GM12878 (cell line): ENCODE measurements at regions not wholly inside any gene's neighbourhood (a gene's known extent, or its start where the extent isn't known, plus 50 kb on each side); places are given as distances from the start of the nearest gene placed in this dataset.

Experiments used
- ATAC-seq: fragments of 200-7000 bp; cut with Tn5 transposase; 3 replicates; pipeline ENCODE4 v1.9.1; 2020; ENCODE audit warnings: mild to moderate bottlenecking, moderate library complexity
- BruUV-seq: library from RNA; stranded (reverse); fragments of 400-500 nt; replicated peaks from 2 replicates; lab custom pipeline; 2021; lab: Mats Ljungman, UMichigan
- CTCF ChIA-PET: fragments of 300-600 bp; sonication (Branson Sonifier 250); formaldehyde crosslinking; extraction: SDS; loops from one replicate; lab custom pipeline; 2021; ENCODE audit warnings: inconsistent platforms; lab: Yijun Ruan, JAX
- POLR2A ChIA-PET: fragments of 350-600 bp; formaldehyde crosslinking; extraction: SDS; loops from one replicate; lab custom pipeline; 2021; ENCODE audit warnings: inconsistent platforms; lab: Charles Lee
- RAD21 ChIA-PET: fragments of 300-600 bp; sonication (Branson Sonifier 250); formaldehyde crosslinking; loops from one replicate; lab custom pipeline; 2023; ENCODE audit warnings: antibody characterized with exemption; ENCODE audit not compliant: unreplicated experiment; lab: Charles Lee
- SMC1A ChIA-PET: fragments of 300-600 bp; sonication (Branson Sonifier 250); formaldehyde crosslinking; loops from one replicate; lab custom pipeline; 2023; ENCODE audit not compliant: unreplicated experiment, uncharacterized antibody; lab: Charles Lee
- DNase-seq: peaks from one replicate; pipeline ENCODE4 v3.0.0-alpha.2; 2011; ENCODE audit warnings: low read depth, low spot score
- FAIRE-seq: peaks from 3 replicates; lab custom pipeline; 2011; peaks lifted over from hg19 to GRCh38; lab: Jason Lieb, UNC
- H2AFZ ChIP-seq: 2 replicates; pipeline ENCODE4 v1.6.0; 2011; ENCODE audit warnings: low read depth, low read length, control low read depth; ENCODE audit not compliant: control insufficient read depth
- H3K27ac ChIP-seq: 2 replicates; pipeline ENCODE4 v1.5.1; 2011; ENCODE audit warnings: control low read depth; ENCODE audit not compliant: control insufficient read depth, insufficient read depth
- H3K27me3 ChIP-seq, 2 experiments: replicated peaks in 1 of 2; 2 replicates each; pipeline versions ENCODE4 v1.6.0 to v1.6.1; 2011; ENCODE audit warnings: low read length in 1 of 2; ENCODE audit not compliant: control insufficient read depth in 2 of 2, insufficient read depth in 2 of 2
- H3K36me3 ChIP-seq, 2 experiments: 2 replicates each; pipeline ENCODE4 v1.5.1; 2011; ENCODE audit warnings: low read length in 1 of 2; ENCODE audit not compliant: control insufficient read depth in 2 of 2, insufficient read depth in 2 of 2
- H3K4me1 ChIP-seq: 2 replicates; pipeline ENCODE4 v1.6.1; 2011; ENCODE audit warnings: mild to moderate bottlenecking, low read length, moderate library complexity, mixed read lengths; ENCODE audit not compliant: control insufficient read depth, insufficient read depth
- H3K4me2 ChIP-seq: 2 replicates; pipeline ENCODE4 v1.6.0; 2011; ENCODE audit warnings: control low read depth; ENCODE audit not compliant: control insufficient read depth, insufficient read depth
- H3K4me3 ChIP-seq: fragments of 200-600 bp; sonication (generic); 2 replicates; pipeline ENCODE4 v1.5.1; 2016
- H3K79me2 ChIP-seq: 2 replicates; pipeline ENCODE4 v1.6.0; 2011; ENCODE audit warnings: low read length; ENCODE audit not compliant: control insufficient read depth, insufficient read depth
- H3K9ac ChIP-seq: 2 replicates; pipeline ENCODE4 v1.8.0; 2011; ENCODE audit warnings: low read length, control low read depth, mixed read lengths; ENCODE audit not compliant: control insufficient read depth, insufficient read depth
- H3K9me3 ChIP-seq: replicated peaks from 3 replicates; pipeline ENCODE4 v1.5.1; 2011; ENCODE audit warnings: mild to moderate bottlenecking, low read length; ENCODE audit not compliant: control insufficient read depth, insufficient read depth
- H4K20me1 ChIP-seq: 2 replicates; pipeline ENCODE4 v1.6.0; 2011; ENCODE audit not compliant: control insufficient read depth, insufficient read depth
- BHLHE40 ChIP-seq, 2 experiments: fragments of 450-650 bp in 1 of 2; IDR thresholded peaks; 2 replicates each; pipeline ENCODE4 v1.6.1; 2011 to 2017; ENCODE audit warnings: low read depth in 2 of 2, borderline replicate concordance in 1 of 2, improper control_type of control experiment in 1 of 2, low read length in 1 of 2, mild to moderate bottlenecking in 1 of 2
- NFYA ChIP-seq: IDR thresholded peaks from 2 replicates; pipeline ENCODE4 v1.6.1; 2011; ENCODE audit warnings: low read depth, mild to moderate bottlenecking, low read length, improper control_type of control experiment, borderline replicate concordance
- PML ChIP-seq: IDR thresholded peaks from 2 replicates; pipeline ENCODE4 v1.6.1; 2012; ENCODE audit warnings: low read length, inconsistent platforms
- RBBP5 ChIP-seq: fragments of 200-600 bp; sonication (generic); conservative IDR thresholded peaks from 2 replicates; pipeline ENCODE4 v1.6.1; 2016
- RCOR1 ChIP-seq: conservative IDR thresholded peaks from 2 replicates; pipeline ENCODE4 v1.6.1; 2012; ENCODE audit warnings: low read depth, low read length, improper control_type of control experiment
- SREBF1 ChIP-seq: IDR thresholded peaks from 2 replicates; pipeline ENCODE4 v1.6.1; 2012; ENCODE audit warnings: mild to moderate bottlenecking, low read length
- WRNIP1 ChIP-seq: IDR thresholded peaks from 2 replicates; pipeline ENCODE4 v1.6.1; 2011; ENCODE audit warnings: low read depth, low read length, improper control_type of control experiment, borderline replicate concordance
- ZBED1 ChIP-seq: IDR thresholded peaks from 2 replicates; pipeline ENCODE4 v1.6.1; 2016; ENCODE audit warnings: borderline replicate concordance
- WGBS: methylation state at CpG from one replicate; pipeline ENCODE4 v1.1.6; 2016; ENCODE audit warnings: low lambda C conversion rate; ENCODE audit not compliant: insufficient replicate concordance, insufficient coverage; ENCODE audit errors: missing lambda C conversion rate; 5-methylcytosine and 5-hydroxymethylcytosine counted together
- in situ Hi-C: fragments of 300-500 bp; cut with MboI; formaldehyde crosslinking; loops from 9 replicates; pipeline ENCODE4 v1.14.3; 2018; ENCODE audit warnings: mixed read lengths
- intact Hi-C: fragments of 100-400 bp; cut with micrococcal nuclease; formaldehyde crosslinking; loops from one replicate; pipeline ENCODE4 v1.14.2; 2022; ENCODE audit not compliant: unreplicated experiment
- TF ChIP-seq, protein P1 (sequence below): fragments of 450-650 bp; formaldehyde crosslinking; IDR thresholded peaks from 2 replicates; pipeline ENCODE4 v1.5.0; 2022; ENCODE audit warnings: mild to moderate bottlenecking, missing genetic modification characterization
- TF ChIP-seq, protein P2 (sequence below), 3 experiments: IDR thresholded peaks in 2 of 3; conservative IDR thresholded peaks in 1 of 3; 2 replicates each; pipeline ENCODE4 v1.5.1; 2011; ENCODE audit warnings: low read depth in 3 of 3, low read length in 3 of 3, mild to moderate bottlenecking in 3 of 3, control low read depth in 2 of 3, moderate library complexity in 2 of 3, inconsistent platforms in 1 of 3, mixed read lengths in 1 of 3; ENCODE audit not compliant: control insufficient read depth in 2 of 3, insufficient read depth in 1 of 3; ENCODE audit errors: extremely low read depth in 1 of 3

DNA sequence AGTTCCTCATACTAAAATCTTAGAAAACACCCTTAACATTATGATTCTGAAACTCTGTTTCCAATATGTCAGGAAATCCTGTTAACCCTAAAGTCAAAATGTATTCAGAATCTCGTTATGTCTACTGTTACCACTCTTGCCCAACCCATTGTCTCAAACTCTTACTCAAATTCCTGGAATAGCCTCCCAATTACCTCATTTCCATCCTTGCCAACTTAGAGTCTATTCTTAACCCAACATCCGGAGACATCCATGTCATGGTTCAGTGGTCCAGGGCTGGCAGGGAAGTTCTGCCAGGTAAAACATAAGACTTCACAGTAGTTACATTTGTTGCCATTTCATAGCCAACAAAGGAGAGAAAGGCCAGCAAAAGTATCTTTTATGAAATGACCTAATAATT, 593.9 kb downstream of the PYDC2 start:
- no peak overlapping the region for H3K9ac ChIP-seq
- H3K4me3 ChIP-seq = no peak overlapping the region
- in situ Hi-C loops (no loop called here), intact Hi-C loops (no loop called here)
- RAD21 ChIA-PET = no interaction called here
- no peaks in the 10 kb centered on the region for H3K4me1 ChIP-seq
- H3K36me3 ChIP-seq = no peaks in the 10 kb centered on the region
- H3K4me2 ChIP-seq = no peak overlapping the region
- H4K20me1 ChIP-seq = no peaks in the 10 kb centered on the region
- H3K27me3 ChIP-seq = no peaks in the 10 kb centered on the region
- no peaks in the 10 kb centered on the region for H3K79me2 ChIP-seq
- TF ChIP-seq ZBED1 (no peak), SREBF1 (no peak), PML (no peak), RCOR1 (no peak), RBBP5 (no peak), WRNIP1 (no peak)
- H3K27ac ChIP-seq = no peak overlapping the region
- BruUV-seq = no TSS peak
- H3K9me3 ChIP-seq = no peaks in the 10 kb centered on the region
- ATAC-seq (no peak), DNase-seq (no peak), FAIRE-seq (no peak)
- POLR2A ChIA-PET = no interaction called here
- H2AFZ ChIP-seq = no peak overlapping the region
- SMC1A ChIA-PET = no interaction called here
- 87% methylated on average over 2 of the region's 2 CpGs for WGBS
- CTCF ChIA-PET = no interaction called here

DNA sequence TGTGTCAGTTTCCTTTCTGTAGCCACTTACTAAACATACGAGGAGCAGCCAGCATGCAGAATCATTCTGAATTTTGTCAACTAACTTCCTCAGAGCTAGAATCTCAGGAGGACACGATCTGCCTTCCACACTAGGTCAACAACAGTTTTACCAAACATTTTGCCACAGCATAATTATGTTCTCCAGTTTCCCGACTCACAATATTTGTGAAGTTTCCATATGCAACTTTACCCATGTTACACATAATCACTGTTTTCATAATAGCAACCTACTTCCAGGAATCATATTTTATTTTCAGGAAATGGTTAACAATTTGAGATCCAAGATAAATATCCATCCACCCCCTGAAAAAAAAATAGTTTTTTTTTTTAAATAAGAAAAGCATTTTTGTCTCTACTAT, 595.0 kb downstream of the PYDC2 start:
- no peak for FAIRE-seq
- TF ChIP-seq, protein P1, sequence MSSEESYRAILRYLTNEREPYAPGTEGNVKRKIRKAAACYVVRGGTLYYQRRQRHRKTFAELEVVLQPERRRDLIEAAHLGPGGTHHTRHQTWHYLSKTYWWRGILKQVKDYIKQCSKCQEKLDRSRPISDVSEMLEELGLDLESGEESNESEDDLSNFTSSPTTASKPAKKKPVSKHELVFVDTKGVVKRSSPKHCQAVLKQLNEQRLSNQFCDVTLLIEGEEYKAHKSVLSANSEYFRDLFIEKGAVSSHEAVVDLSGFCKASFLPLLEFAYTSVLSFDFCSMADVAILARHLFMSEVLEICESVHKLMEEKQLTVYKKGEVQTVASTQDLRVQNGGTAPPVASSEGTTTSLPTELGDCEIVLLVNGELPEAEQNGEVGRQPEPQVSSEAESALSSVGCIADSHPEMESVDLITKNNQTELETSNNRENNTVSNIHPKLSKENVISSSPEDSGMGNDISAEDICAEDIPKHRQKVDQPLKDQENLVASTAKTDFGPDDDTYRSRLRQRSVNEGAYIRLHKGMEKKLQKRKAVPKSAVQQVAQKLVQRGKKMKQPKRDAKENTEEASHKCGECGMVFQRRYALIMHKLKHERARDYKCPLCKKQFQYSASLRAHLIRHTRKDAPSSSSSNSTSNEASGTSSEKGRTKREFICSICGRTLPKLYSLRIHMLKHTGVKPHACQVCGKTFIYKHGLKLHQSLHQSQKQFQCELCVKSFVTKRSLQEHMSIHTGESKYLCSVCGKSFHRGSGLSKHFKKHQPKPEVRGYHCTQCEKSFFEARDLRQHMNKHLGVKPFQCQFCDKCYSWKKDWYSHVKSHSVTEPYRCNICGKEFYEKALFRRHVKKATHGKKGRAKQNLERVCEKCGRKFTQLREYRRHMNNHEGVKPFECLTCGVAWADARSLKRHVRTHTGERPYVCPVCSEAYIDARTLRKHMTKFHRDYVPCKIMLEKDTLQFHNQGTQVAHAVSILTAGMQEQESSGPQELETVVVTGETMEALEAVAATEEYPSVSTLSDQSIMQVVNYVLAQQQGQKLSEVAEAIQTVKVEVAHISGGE (CRISPR knock-in tag) = no peak
- TF ChIP-seq BHLHE40 (IDR thresholded peaks at IDR 0.05; ENCODE audit: borderline replicate concordance in 1 of 2, low read depth in 2 of 2, low read length in 1 of 2) = no peak
- TF ChIP-seq, protein P2, sequence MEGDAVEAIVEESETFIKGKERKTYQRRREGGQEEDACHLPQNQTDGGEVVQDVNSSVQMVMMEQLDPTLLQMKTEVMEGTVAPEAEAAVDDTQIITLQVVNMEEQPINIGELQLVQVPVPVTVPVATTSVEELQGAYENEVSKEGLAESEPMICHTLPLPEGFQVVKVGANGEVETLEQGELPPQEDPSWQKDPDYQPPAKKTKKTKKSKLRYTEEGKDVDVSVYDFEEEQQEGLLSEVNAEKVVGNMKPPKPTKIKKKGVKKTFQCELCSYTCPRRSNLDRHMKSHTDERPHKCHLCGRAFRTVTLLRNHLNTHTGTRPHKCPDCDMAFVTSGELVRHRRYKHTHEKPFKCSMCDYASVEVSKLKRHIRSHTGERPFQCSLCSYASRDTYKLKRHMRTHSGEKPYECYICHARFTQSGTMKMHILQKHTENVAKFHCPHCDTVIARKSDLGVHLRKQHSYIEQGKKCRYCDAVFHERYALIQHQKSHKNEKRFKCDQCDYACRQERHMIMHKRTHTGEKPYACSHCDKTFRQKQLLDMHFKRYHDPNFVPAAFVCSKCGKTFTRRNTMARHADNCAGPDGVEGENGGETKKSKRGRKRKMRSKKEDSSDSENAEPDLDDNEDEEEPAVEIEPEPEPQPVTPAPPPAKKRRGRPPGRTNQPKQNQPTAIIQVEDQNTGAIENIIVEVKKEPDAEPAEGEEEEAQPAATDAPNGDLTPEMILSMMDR (IDR thresholded peaks at IDR 0.05 in 2 of 3, conservative IDR thresholded peaks at IDR 0.05 in 1 of 3; ENCODE audit: control insufficient read depth in 2 of 3, extremely low read depth in 1 of 3, insufficient read depth in 1 of 3, low read depth in 3 of 3, low read length in 3 of 3) = no peak
- TF ChIP-seq NFYA = no peak
- no peak for TF ChIP-seq SREBF1

More for the DNA sequence above, 595.0 kb downstream of the PYDC2 start:
- Histone ChIP-seq H3K27ac (no peak overlapping the region), H2AFZ (no peak overlapping the region), H3K4me3 (no peak overlapping the region), H3K36me3 (no peaks in the 10 kb centered on the region), H3K79me2 (no peaks in the 10 kb centered on the region), H3K4me2 (no peak overlapping the region), H4K20me1 (no peaks in the 10 kb centered on the region), H3K27me3 (no peaks in the 10 kb centered on the region), H3K4me1 (peaks cover 4% of the 10 kb centered on the region; the same call in 1 of the 2 replicates), H3K9ac (no peak overlapping the region), H3K9me3 (no peaks in the 10 kb centered on the region)
- ChIA-PET SMC1A (no interaction called here), POLR2A (no interaction called here), CTCF (no interaction called here), RAD21 (no interaction called here)
- intact Hi-C loops (no loop called here), in situ Hi-C loops (no loop called here)
- WGBS = 39% methylated on average over 3 of the region's 3 CpGs
- BruUV-seq = no TSS peak
- DNase-seq (no peak), ATAC-seq (no peak)
